HK-2 (cell line): ENCODE measurements at regions not wholly inside any gene's neighbourhood (a gene's known extent, or its start where the extent isn't known, plus 50 kb on each side); places are given as distances from the start of the nearest gene placed in this dataset.
"Not testable (repeated sequence)": the region's sequence is repeated elsewhere in the genome, so short reads cannot be mapped to it uniquely, and the experiment has no call there.

ENCODE experiments used
- DNase-seq: peaks from one replicate; pipeline ENCODE4 v3.0.0-alpha.2; 2018; ENCODE audit not compliant: unreplicated experiment

GRCh38 chrX:99095965-99096635, 1314.0 kb downstream of the PCDH19 start:
- DNase-seq: no peak

- no peak for DNase-seq
Measured at GRCh38 chrX:99091459-99091858, 1318.6 kb downstream of the PCDH19 start.

GRCh38 chrX:99078301-99078700, 1331.8 kb downstream of the PCDH19 start:
- DNase-seq: peak; percentile 13

- no peak for DNase-seq
Measured at GRCh38 chrX:99077099-99077498, 1333.0 kb downstream of the PCDH19 start.

GRCh38 chrX:99073551-99073950, 1336.5 kb downstream of the PCDH19 start:
- DNase-seq: no peak

GRCh38 chrX:99051639-99052038, 1358.4 kb downstream of the PCDH19 start:
- no peak for DNase-seq

GRCh38 chrX:99033226-99033901, 1376.7 kb downstream of the PCDH19 start:
- DNase-seq: no peak

GRCh38 chrX:99010957-99011356, 1399.1 kb downstream of the PCDH19 start:
- no peak for DNase-seq

- DNase-seq: no peak
Measured at GRCh38 chrX:99001286-99001685, 1408.8 kb downstream of the PCDH19 start.

GRCh38 chrX:98962996-98963395, 1447.1 kb downstream of the PCDH19 start:
- no peak for DNase-seq

- no peak for DNase-seq
Measured at GRCh38 chrX:98956014-98956413, 1454.1 kb downstream of the PCDH19 start.

- DNase-seq: no peak
Measured at GRCh38 chrX:98939456-98939855, 1470.6 kb downstream of the PCDH19 start.

GRCh38 chrX:98931216-98931615, 1478.9 kb downstream of the PCDH19 start:
- DNase-seq: no peak

- no peak for DNase-seq
Measured at GRCh38 chrX:98924511-98924910, 1485.6 kb downstream of the PCDH19 start.

GRCh38 chrX:98897191-98897590, 1512.9 kb downstream of the PCDH19 start:
- no peak for DNase-seq

- DNase-seq: not testable (repeated sequence)
Measured at GRCh38 chrX:98850639-98851038, 1559.4 kb downstream of the PCDH19 start.
